Coronary artery (tissue), 2 donors: ENCODE measurements at regions not wholly inside any gene's neighbourhood (a gene's known extent, or its start where the extent isn't known, plus 50 kb on each side); places are given as distances from the start of the nearest gene placed in this dataset.

ENCODE experiments used
- DNase-seq: peaks from one replicate; pipeline ENCODE4 v3.0.0-alpha.2; 2017; ENCODE audit warnings: low spot score
- H3K27ac ChIP-seq, 2 donors: fragments of 200-600 bp; sonication (generic); one replicate each; pipeline ENCODE4 v1.5.1; 2016 to 2019
- H3K4me3 ChIP-seq: fragments of 200-600 bp; sonication (generic); 2 replicates; pipeline ENCODE4 v1.5.1; 2016; ENCODE audit warnings: mild to moderate bottlenecking, moderate library complexity
- CTCF ChIP-seq: fragments of 200-600 bp; sonication (generic); IDR thresholded peaks from one replicate; pipeline ENCODE4 v1.5.1; 2019; ENCODE audit warnings: antibody characterized with exemption

- no peak for TF ChIP-seq CTCF
- no peak overlapping the region for H3K4me3 ChIP-seq
- H3K27ac ChIP-seq, result no peak overlapping the region
- DNase-seq, result no peak
Observed at GRCh38 chr3:155001289-155002010, 78.7 kb upstream of the MME start.

GRCh38 chr3:154992655-154993054, 87.5 kb upstream of the MME start:
- no peak overlapping the region for H3K27ac ChIP-seq
- DNase-seq, result no peak
- no peak for TF ChIP-seq CTCF
- no peak overlapping the region for H3K4me3 ChIP-seq

GRCh38 chr3:154990543-154990942, 89.6 kb upstream of the MME start:
- no peak for DNase-seq
- Histone ChIP-seq H3K27ac (no peak overlapping the region), H3K4me3 (no peak overlapping the region)
- TF ChIP-seq CTCF, result no peak

- H3K27ac ChIP-seq, result no peak overlapping the region
- no peak for DNase-seq
- no peak overlapping the region for H3K4me3 ChIP-seq
- no peak for TF ChIP-seq CTCF
Observed at GRCh38 chr3:154987846-154988245, 92.3 kb upstream of the MME start.

GRCh38 chr3:154981664-154982063, 98.5 kb upstream of the MME start:
- Histone ChIP-seq H3K27ac (no peak overlapping the region), H3K4me3 (no peak overlapping the region)
- TF ChIP-seq CTCF, result no peak
- DNase-seq, result no peak

GRCh38 chr3:154981201-154981600, 98.9 kb upstream of the MME start:
- no peak for DNase-seq
- Histone ChIP-seq H3K4me3 (no peak overlapping the region), H3K27ac (no peak overlapping the region)
- TF ChIP-seq CTCF, result no peak

- no peak overlapping the region for H3K4me3 ChIP-seq
- DNase-seq, result no peak
- no peak for TF ChIP-seq CTCF
- H3K27ac ChIP-seq, result no peak overlapping the region
Observed at GRCh38 chr3:154979331-154979730, 100.8 kb upstream of the MME start.
